Testis (tissue), 2 donors: ENCODE measurements at regions not wholly inside any gene's neighbourhood (a gene's known extent, or its start where the extent isn't known, plus 50 kb on each side); places are given as distances from the start of the nearest gene placed in this dataset.

Experiments
- CTCF ChIP-seq, 3 experiments: fragments of 450-650 bp in 2 of 3; fragments of 200-600 bp in 1 of 3; sonication (generic) in 1 of 3; IDR thresholded peaks; one replicate each; pipeline ENCODE4 v1.5.1; 2016 to 2019; ENCODE audit warnings: antibody characterized with exemption in 3 of 3, mild to moderate bottlenecking in 2 of 3, moderate library complexity in 1 of 3
- POLR2A ChIP-seq: fragments of 450-650 bp; IDR thresholded peaks from one replicate; pipeline ENCODE4 v1.6.1; 2017; ENCODE audit warnings: antibody characterized with exemption, mild to moderate bottlenecking, moderate library complexity

- TF ChIP-seq CTCF (IDR thresholded peaks at IDR 0.05) (no peak), POLR2A (no peak)
Measured at GRCh38 chr7:118525020-118525419, 300.5 kb downstream of the ANKRD7 start.
